ENCODE measurements at regions not wholly inside any gene's neighbourhood (a gene's known extent, or its start where the extent isn't known, plus 50 kb on each side); places are given as distances from the start of the nearest gene placed in this dataset.

GRCh38 chr2:172350839-172351479, 76.4 kb upstream of the ITGA6 start:
- Histone ChIP-seq H3K27ac (ENCODE audit: low read length) (peak overlapping the region; percentile 51), H3K9me3 (replicated peaks; ENCODE audit: control insufficient read depth, low read depth, low read length) (peaks cover 2% of the 10 kb centered on the region), H3K4me1 (ENCODE audit: control insufficient read depth, insufficient read depth, low read length) (peaks cover 19% of the 10 kb centered on the region), H3K27me3 (ENCODE audit: control insufficient read depth, insufficient read depth, low read length) (no peaks in the 10 kb centered on the region), H3K4me3 (ENCODE audit: low read length) (no peak overlapping the region), H3K36me3 (ENCODE audit: control insufficient read depth, insufficient read depth, low read length) (no peaks in the 10 kb centered on the region)
- peak; percentile 84 for DNase-seq
- 60% methylated on average over 6 of the region's 9 CpGs for WGBS (ENCODE audit: insufficient coverage)

DNA sequence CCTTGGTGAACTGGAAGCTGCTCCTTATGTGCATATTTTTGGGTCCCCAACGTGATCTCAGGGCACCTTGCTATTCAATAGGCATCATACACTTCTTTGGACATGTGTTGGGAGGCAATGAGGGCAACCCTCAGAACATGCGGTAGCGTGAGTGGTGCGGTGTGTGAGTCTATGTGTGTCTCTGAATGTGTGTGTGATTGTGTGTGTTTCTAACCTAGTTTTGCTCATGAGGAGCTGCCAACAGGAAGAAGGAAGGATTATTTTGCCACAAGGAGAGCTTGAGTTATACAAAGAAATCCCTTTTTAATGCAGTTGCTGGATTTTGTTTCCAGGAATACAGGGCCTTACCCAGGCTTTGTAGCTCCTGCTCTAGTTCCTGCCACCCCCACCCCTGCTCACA, 75.8 kb upstream of the ITGA6 start:
- Histone ChIP-seq H3K4me3 (ENCODE audit: low read length) (no peak overlapping the region), H3K27me3 (ENCODE audit: control insufficient read depth, insufficient read depth, low read length) (no peaks in the 10 kb centered on the region), H3K4me1 (ENCODE audit: control insufficient read depth, insufficient read depth, low read length) (peaks cover 19% of the 10 kb centered on the region), H3K9me3 (replicated peaks; ENCODE audit: control insufficient read depth, low read depth, low read length) (peaks cover 2% of the 10 kb centered on the region), H3K27ac (ENCODE audit: low read length) (peak overlapping the region; percentile 51), H3K36me3 (ENCODE audit: control insufficient read depth, insufficient read depth, low read length) (no peaks in the 10 kb centered on the region)
- no peak for DNase-seq
- WGBS (ENCODE audit: insufficient coverage), result 89% methylated on average over 4 of the region's 4 CpGs

- Histone ChIP-seq H3K4me1 (ENCODE audit: control insufficient read depth, insufficient read depth, low read length) (peaks cover 35% of the 10 kb centered on the region), H3K36me3 (ENCODE audit: control insufficient read depth, insufficient read depth, low read length) (no peaks in the 10 kb centered on the region), H3K9me3 (replicated peaks; ENCODE audit: control insufficient read depth, low read depth, low read length) (no peaks in the 10 kb centered on the region), H3K4me3 (ENCODE audit: low read length) (no peak overlapping the region), H3K27me3 (ENCODE audit: control insufficient read depth, insufficient read depth, low read length) (no peaks in the 10 kb centered on the region), H3K27ac (ENCODE audit: low read length) (no peak overlapping the region)
- WGBS (ENCODE audit: insufficient coverage), result 79% methylated on average over 3 of the region's 5 CpGs
- no peak for DNase-seq
Observed at GRCh38 chr2:172354347-172354746, 73.0 kb upstream of the ITGA6 start.

- Histone ChIP-seq H3K4me1 (ENCODE audit: control insufficient read depth, insufficient read depth, low read length) (peaks cover 16% of the 10 kb centered on the region), H3K27ac (ENCODE audit: low read length) (no peak overlapping the region), H3K9me3 (replicated peaks; ENCODE audit: control insufficient read depth, low read depth, low read length) (no peaks in the 10 kb centered on the region), H3K27me3 (ENCODE audit: control insufficient read depth, insufficient read depth, low read length) (no peaks in the 10 kb centered on the region), H3K4me3 (ENCODE audit: low read length) (no peak overlapping the region), H3K36me3 (ENCODE audit: control insufficient read depth, insufficient read depth, low read length) (no peaks in the 10 kb centered on the region)
- DNase-seq, result no peak
- 79% methylated on average over 3 of the region's 3 CpGs for WGBS (ENCODE audit: insufficient coverage)
Observed at GRCh38 chr2:172357442-172357841, 69.9 kb upstream of the ITGA6 start.

DNA sequence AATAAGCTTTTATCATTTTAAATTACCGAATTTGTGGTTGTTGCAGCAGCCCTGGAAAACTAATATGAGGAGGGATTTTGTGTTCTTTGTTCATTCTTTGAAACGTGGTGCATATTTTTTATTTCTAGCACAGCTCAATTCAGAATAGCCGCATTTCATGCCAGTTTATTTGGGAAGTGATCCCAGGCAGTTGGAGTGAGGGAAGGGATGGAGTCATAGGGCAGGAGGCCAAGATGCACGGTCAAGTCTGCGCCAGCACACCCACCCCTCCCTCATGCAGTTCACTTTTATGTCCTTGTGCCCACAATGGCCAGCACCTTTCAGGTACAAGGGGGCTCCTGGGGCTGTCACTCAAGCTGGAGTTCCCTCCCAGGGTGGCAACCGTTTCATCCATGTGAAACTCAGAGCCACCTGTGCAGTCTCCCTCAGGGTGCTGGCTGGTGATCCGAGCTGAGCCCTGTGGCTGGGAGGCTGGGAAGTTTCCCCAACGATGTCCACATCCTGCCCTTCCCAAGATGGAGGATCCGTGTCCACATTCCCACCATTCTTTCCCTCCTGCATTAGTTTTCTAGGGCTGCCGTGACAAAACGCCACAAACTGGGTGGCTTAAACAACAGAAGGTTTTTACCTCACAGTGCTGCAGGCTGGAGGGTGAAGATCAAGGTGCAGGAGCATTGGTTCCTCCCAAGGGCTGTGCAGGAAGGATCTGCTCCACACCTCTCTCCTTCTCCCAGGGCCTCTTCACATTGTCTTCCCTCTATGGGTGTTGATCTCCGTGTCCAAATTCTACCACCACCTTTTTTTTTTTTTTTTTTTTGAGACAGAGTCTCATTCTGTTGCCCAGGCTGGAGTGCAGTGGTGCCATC, 68.5 kb upstream of the ITGA6 start:
- peaks cover 16% of the 10 kb centered on the region for H3K4me1 ChIP-seq (ENCODE audit: control insufficient read depth, insufficient read depth, low read length)
- peak; percentile 90 for DNase-seq
- WGBS (ENCODE audit: insufficient coverage), result 48% methylated on average over 3 of the region's 12 CpGs
- no peaks in the 10 kb centered on the region for H3K9me3 ChIP-seq (replicated peaks; ENCODE audit: control insufficient read depth, low read depth, low read length)
- no peaks in the 10 kb centered on the region for H3K36me3 ChIP-seq (ENCODE audit: control insufficient read depth, insufficient read depth, low read length)
- H3K27ac ChIP-seq (ENCODE audit: low read length), result peak overlapping the region; percentile 54
- H3K27me3 ChIP-seq (ENCODE audit: control insufficient read depth, insufficient read depth, low read length), result no peaks in the 10 kb centered on the region
- H3K4me3 ChIP-seq (ENCODE audit: low read length), result no peak overlapping the region

DNA sequence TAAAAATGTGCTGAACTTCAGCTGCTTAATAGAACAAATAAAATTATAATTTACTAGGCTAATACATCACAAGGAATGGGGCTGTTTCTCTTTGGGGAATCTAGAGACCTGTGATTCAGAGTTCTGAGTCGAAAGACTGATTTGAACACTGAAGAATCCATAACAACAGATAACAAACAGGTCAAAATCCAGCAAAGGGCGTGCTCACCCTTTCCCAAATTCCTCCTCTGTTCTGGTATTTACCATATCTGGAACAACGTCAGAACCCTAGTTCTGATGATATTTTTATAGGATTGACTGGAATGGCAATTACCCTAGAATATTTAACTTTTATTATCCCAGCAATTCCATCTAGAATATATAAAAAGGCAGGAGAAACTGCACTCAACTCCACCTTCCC, 66.0 kb upstream of the ITGA6 start:
- H3K4me1 ChIP-seq (ENCODE audit: control insufficient read depth, insufficient read depth, low read length), result peaks cover 16% of the 10 kb centered on the region
- H3K27me3 ChIP-seq (ENCODE audit: control insufficient read depth, insufficient read depth, low read length), result no peaks in the 10 kb centered on the region
- no CpG with 5 or more reads among the region's 3 CpGs for WGBS (ENCODE audit: insufficient coverage)
- H3K9me3 ChIP-seq (replicated peaks; ENCODE audit: control insufficient read depth, low read depth, low read length), result no peaks in the 10 kb centered on the region
- H3K4me3 ChIP-seq (ENCODE audit: low read length), result no peak overlapping the region
- no peaks in the 10 kb centered on the region for H3K36me3 ChIP-seq (ENCODE audit: control insufficient read depth, insufficient read depth, low read length)
- no peak for DNase-seq
- H3K27ac ChIP-seq (ENCODE audit: low read length), result no peak overlapping the region

- Histone ChIP-seq H3K27me3 (ENCODE audit: control insufficient read depth, insufficient read depth, low read length) (no peaks in the 10 kb centered on the region), H3K27ac (ENCODE audit: low read length) (no peak overlapping the region), H3K36me3 (ENCODE audit: control insufficient read depth, insufficient read depth, low read length) (no peaks in the 10 kb centered on the region), H3K4me3 (ENCODE audit: low read length) (no peak overlapping the region), H3K9me3 (replicated peaks; ENCODE audit: control insufficient read depth, low read depth, low read length) (no peaks in the 10 kb centered on the region), H3K4me1 (ENCODE audit: control insufficient read depth, insufficient read depth, low read length) (peaks cover 18% of the 10 kb centered on the region)
- no peak for DNase-seq
- WGBS (ENCODE audit: insufficient coverage), result no CpG with 5 or more reads among the region's 6 CpGs
Observed at GRCh38 chr2:172361840-172362239, 65.5 kb upstream of the ITGA6 start.

DNA sequence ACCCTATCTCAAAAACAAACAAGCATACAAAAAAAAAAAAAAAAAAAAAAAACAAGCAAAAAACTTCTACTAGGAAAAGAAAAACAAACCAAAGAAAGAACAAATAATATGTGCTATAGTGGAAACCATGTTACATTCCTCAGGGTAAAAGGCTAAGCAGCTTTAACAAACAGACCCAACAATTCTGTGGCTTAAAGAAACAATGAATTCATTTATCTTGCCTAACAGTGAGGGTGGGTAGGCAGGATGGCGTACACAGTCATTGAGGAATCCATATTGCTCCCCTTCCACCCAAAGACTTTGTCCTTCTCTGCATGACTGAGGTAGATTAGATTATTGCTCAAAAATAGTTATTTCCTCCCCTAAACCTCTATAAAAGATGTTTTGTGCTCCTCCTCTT, 63.1 kb upstream of the ITGA6 start:
- no peak overlapping the region for H3K4me3 ChIP-seq (ENCODE audit: low read length)
- no peak overlapping the region for H3K27ac ChIP-seq (ENCODE audit: low read length)
- H3K27me3 ChIP-seq (ENCODE audit: control insufficient read depth, insufficient read depth, low read length), result no peaks in the 10 kb centered on the region
- no peak for DNase-seq
- peaks cover 3% of the 10 kb centered on the region for H3K9me3 ChIP-seq (replicated peaks; ENCODE audit: control insufficient read depth, low read depth, low read length)
- peaks cover 2% of the 10 kb centered on the region for H3K4me1 ChIP-seq (ENCODE audit: control insufficient read depth, insufficient read depth, low read length)
- H3K36me3 ChIP-seq (ENCODE audit: control insufficient read depth, insufficient read depth, low read length), result no peaks in the 10 kb centered on the region
- WGBS (ENCODE audit: insufficient coverage), result no CpG with 5 or more reads among the region's 1 CpG

DNA sequence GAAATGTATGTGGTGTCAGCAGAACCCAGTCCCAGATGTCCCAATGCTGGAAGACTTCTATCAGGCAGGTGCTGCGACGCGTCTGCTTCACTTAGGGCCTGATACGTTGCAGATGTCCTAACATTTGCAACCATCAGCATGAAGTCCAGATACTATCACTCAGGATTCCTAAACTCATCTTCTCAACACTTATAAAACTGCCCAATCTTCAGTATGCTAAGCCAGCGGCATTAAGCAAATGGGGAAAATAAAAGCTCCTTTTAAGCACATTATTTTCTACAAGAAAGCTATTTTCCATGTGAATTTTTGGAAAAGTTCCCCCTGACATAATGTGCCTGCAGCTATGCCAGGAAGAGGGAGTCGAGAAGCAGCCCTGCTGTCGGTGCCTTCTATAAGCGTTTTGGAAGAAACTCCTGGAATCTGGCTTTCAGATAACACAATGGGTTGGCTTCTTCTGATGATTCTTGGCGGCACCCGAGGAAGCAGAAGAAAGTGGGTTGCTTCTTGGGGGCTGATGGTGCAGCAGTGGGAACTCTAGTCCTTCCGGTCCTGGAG, 60.7 kb upstream of the ITGA6 start:
- Histone ChIP-seq H3K27ac (ENCODE audit: low read length) (no peak overlapping the region), H3K4me1 (ENCODE audit: control insufficient read depth, insufficient read depth, low read length) (peaks cover 2% of the 10 kb centered on the region), H3K27me3 (ENCODE audit: control insufficient read depth, insufficient read depth, low read length) (no peaks in the 10 kb centered on the region), H3K9me3 (replicated peaks; ENCODE audit: control insufficient read depth, low read depth, low read length) (peaks cover 3% of the 10 kb centered on the region), H3K36me3 (ENCODE audit: control insufficient read depth, insufficient read depth, low read length) (no peaks in the 10 kb centered on the region), H3K4me3 (ENCODE audit: low read length) (no peak overlapping the region)
- WGBS (ENCODE audit: insufficient coverage), result 25% methylated on average over 8 of the region's 11 CpGs
- peak; percentile 83 for DNase-seq

GRCh38 chr2:172370821-172371455, 56.4 kb upstream of the ITGA6 start:
- DNase-seq, result no peak
- Histone ChIP-seq H3K36me3 (ENCODE audit: control insufficient read depth, insufficient read depth, low read length) (no peaks in the 10 kb centered on the region), H3K4me1 (ENCODE audit: control insufficient read depth, insufficient read depth, low read length) (peaks cover 3% of the 10 kb centered on the region), H3K27me3 (ENCODE audit: control insufficient read depth, insufficient read depth, low read length) (no peaks in the 10 kb centered on the region), H3K9me3 (replicated peaks; ENCODE audit: control insufficient read depth, low read depth, low read length) (peaks cover 3% of the 10 kb centered on the region), H3K4me3 (ENCODE audit: low read length) (no peak overlapping the region), H3K27ac (ENCODE audit: low read length) (no peak overlapping the region)
- WGBS (ENCODE audit: insufficient coverage), result no CpG with 5 or more reads among the region's 1 CpG

Measured in muscle of leg (tissue), 3 donors.